ENCODE measurements at regions not wholly inside any gene's neighbourhood (a gene's known extent, or its start where the extent isn't known, plus 50 kb on each side); places are given as distances from the start of the nearest gene placed in this dataset.

GRCh38 chr12:111161898-111162297 is 207.0 kb downstream of the PHETA1 start:
- Histone ChIP-seq H3K9me3 (ENCODE audit: control insufficient read depth in 4 of 4, insufficient read depth in 3 of 4, low read length in 3 of 4) (peaks cover 0 to 1% (median 0%) of the 10 kb centered on the region in 4 donors), H3K27ac (ENCODE audit: low read depth in 1 of 2, low read length in 1 of 2) (no peak overlapping the region), H3K27me3 (ENCODE audit: control insufficient read depth in 3 of 3, insufficient read depth in 3 of 3, low read length in 2 of 3) (peaks cover 0 to 7% (median 4%) of the 10 kb centered on the region in 3 donors), H3K4me3 (no peak overlapping the region), H3K36me3 (ENCODE audit: control insufficient read depth in 4 of 4, insufficient read depth in 4 of 4, low read length in 4 of 4) (no peaks in the 10 kb centered on the region), H3K9ac (ENCODE audit: insufficient read depth in 1 of 2, low read length in 2 of 2) (no peak overlapping the region), H3K4me1 (ENCODE audit: control insufficient read depth in 5 of 5, insufficient read depth in 5 of 5, low read length in 5 of 5) (peaks cover 0 to 13% (median 0%) of the 10 kb centered on the region in 5 donors)
- DNase-seq (no peak), ATAC-seq (ENCODE audit: insufficient read depth, low FRiP score) (no peak)
- 92 to 93% methylated on average over 7 of the region's 7 CpGs for WGBS, 2 donors
- TF ChIP-seq, protein P1, sequence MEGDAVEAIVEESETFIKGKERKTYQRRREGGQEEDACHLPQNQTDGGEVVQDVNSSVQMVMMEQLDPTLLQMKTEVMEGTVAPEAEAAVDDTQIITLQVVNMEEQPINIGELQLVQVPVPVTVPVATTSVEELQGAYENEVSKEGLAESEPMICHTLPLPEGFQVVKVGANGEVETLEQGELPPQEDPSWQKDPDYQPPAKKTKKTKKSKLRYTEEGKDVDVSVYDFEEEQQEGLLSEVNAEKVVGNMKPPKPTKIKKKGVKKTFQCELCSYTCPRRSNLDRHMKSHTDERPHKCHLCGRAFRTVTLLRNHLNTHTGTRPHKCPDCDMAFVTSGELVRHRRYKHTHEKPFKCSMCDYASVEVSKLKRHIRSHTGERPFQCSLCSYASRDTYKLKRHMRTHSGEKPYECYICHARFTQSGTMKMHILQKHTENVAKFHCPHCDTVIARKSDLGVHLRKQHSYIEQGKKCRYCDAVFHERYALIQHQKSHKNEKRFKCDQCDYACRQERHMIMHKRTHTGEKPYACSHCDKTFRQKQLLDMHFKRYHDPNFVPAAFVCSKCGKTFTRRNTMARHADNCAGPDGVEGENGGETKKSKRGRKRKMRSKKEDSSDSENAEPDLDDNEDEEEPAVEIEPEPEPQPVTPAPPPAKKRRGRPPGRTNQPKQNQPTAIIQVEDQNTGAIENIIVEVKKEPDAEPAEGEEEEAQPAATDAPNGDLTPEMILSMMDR (IDR thresholded peaks at IDR 0.05; ENCODE audit: control extremely low read depth, extremely low read depth): no peak

GRCh38 chr12:111160350-111161241 is 208.3 kb downstream of the PHETA1 start:
- no peaks in the 10 kb centered on the region for H3K36me3 ChIP-seq (ENCODE audit: control insufficient read depth in 4 of 4, insufficient read depth in 4 of 4, low read length in 4 of 4)
- ATAC-seq (ENCODE audit: insufficient read depth, low FRiP score) (no peak), DNase-seq (peak; percentile 80 to 85 (median 85))

GRCh38 chr12:111158992-111159391 is 209.9 kb downstream of the PHETA1 start:
- Histone ChIP-seq H3K27ac (ENCODE audit: low read depth in 1 of 2, low read length in 1 of 2) (no peak overlapping the region), H3K4me1 (ENCODE audit: control insufficient read depth in 5 of 5, insufficient read depth in 5 of 5, low read length in 5 of 5) (peaks cover 0 to 13% (median 0%) of the 10 kb centered on the region in 5 donors), H3K9me3 (ENCODE audit: control insufficient read depth in 4 of 4, insufficient read depth in 3 of 4, low read length in 3 of 4) (peaks cover 0 to 1% (median 0%) of the 10 kb centered on the region in 4 donors), H3K9ac (ENCODE audit: insufficient read depth in 1 of 2, low read length in 2 of 2) (no peak overlapping the region), H3K4me3 (no peak overlapping the region), H3K27me3 (ENCODE audit: control insufficient read depth in 3 of 3, insufficient read depth in 3 of 3, low read length in 2 of 3) (peaks cover 0 to 12% (median 9%) of the 10 kb centered on the region in 3 donors), H3K36me3 (ENCODE audit: control insufficient read depth in 4 of 4, insufficient read depth in 4 of 4, low read length in 4 of 4) (no peaks in the 10 kb centered on the region)
- ATAC-seq (ENCODE audit: insufficient read depth, low FRiP score) (no peak), DNase-seq (no peak)
- TF ChIP-seq, protein P1 (IDR thresholded peaks at IDR 0.05; ENCODE audit: control extremely low read depth, extremely low read depth): no peak
- WGBS, 2 donors: 93 to 96% methylated on average over 8 of the region's 8 CpGs

More at GRCh38 chr12:111160350-111161241, 208.3 kb downstream of the PHETA1 start:
- TF ChIP-seq, protein P1 (IDR thresholded peaks at IDR 0.05; ENCODE audit: control extremely low read depth, extremely low read depth): no peak
- WGBS, 2 donors: 73 to 81% methylated on average over 25 of the region's 25 CpGs
- Histone ChIP-seq H3K27ac (ENCODE audit: low read depth in 1 of 2, low read length in 1 of 2) (no peak overlapping the region), H3K9me3 (ENCODE audit: control insufficient read depth in 4 of 4, insufficient read depth in 3 of 4, low read length in 3 of 4) (peaks cover 0 to 1% (median 0%) of the 10 kb centered on the region in 4 donors), H3K4me1 (ENCODE audit: control insufficient read depth in 5 of 5, insufficient read depth in 5 of 5, low read length in 5 of 5) (peaks cover 0 to 13% (median 0%) of the 10 kb centered on the region in 5 donors), H3K4me3 (no peak overlapping the region), H3K9ac (ENCODE audit: insufficient read depth in 1 of 2, low read length in 2 of 2) (no peak overlapping the region), H3K27me3 (ENCODE audit: control insufficient read depth in 3 of 3, insufficient read depth in 3 of 3, low read length in 2 of 3) (peaks cover 0 to 12% (median 8%) of the 10 kb centered on the region in 3 donors)

Measured in lung (tissue), 11 donors.